Neuron (in vitro differentiated cells): ENCODE measurements at regions not wholly inside any gene's neighbourhood (a gene's known extent, or its start where the extent isn't known, plus 50 kb on each side); places are given as distances from the start of the nearest gene placed in this dataset.
A peak's percentile ranks its signal among the peaks of the same experiment; 100 is the strongest.

Source experiments
- H2AFZ ChIP-seq: one replicate; pipeline ENCODE4 v1.6.1; 2013; ENCODE audit warnings: low read depth, mild to moderate bottlenecking, inconsistent platforms, low read length, moderate library complexity
- H3K27me3 ChIP-seq: one replicate; pipeline ENCODE4 v1.6.1; 2013; ENCODE audit warnings: low read length; ENCODE audit not compliant: insufficient read depth
- H3K36me3 ChIP-seq: one replicate; pipeline ENCODE4 v1.6.1; 2013; ENCODE audit warnings: low read length; ENCODE audit not compliant: insufficient read depth
- H3K4me1 ChIP-seq: one replicate; pipeline ENCODE4 v1.6.1; 2013; ENCODE audit warnings: low read length; ENCODE audit not compliant: insufficient read depth
- H3K4me3 ChIP-seq: 2 replicates; pipeline ENCODE4 v1.5.1; 2013; ENCODE audit warnings: mild to moderate bottlenecking, low read length, moderate library complexity
- H3K9me3 ChIP-seq: one replicate; pipeline ENCODE4 v1.6.1; 2013; ENCODE audit warnings: low read length

DNA sequence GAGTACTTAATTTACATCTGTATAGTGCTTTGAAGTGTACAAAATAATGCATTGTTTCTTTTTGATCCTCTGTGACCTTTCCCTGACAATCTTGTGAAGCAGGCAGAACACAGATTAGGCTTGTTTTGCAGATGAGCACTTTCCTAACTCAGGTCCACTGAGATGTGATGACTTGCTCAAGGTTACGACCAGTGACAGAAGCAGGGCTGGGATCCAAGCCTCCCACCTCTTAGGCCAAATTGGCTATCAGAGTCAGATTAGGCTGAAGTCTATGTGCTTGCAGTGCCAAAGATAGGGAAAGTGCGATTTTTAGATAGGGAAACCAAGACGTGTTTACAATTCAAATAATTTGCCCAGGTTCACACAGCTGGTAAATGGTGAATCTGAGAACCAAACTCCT is 147.3 kb downstream of the OMA1 start:
- H3K4me1 ChIP-seq, result peaks cover 22% of the 10 kb centered on the region

DNA sequence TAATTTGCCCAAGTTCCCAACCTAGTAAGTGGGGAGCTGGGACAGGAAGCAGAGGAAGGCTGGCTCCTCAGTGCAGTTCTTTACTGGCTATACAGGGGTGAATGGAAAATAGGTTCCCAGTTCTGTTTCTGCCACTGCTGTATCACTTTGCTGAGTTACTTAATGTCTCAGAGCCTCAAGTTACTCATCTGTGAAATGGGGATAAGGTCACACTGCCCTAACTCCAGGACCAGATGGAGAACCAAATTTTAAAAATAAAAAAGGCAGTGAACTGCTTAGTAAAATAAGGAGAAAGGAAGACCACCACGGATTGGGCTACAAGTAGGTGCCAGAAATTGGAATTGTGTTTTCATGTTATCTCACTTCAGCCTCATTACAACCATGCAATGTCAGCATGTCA is 147.8 kb downstream of the OMA1 start:
- Histone ChIP-seq H3K4me3 (no peak overlapping the region), H3K9me3 (no peaks in the 10 kb centered on the region), H3K27me3 (no peaks in the 10 kb centered on the region), H3K36me3 (no peaks in the 10 kb centered on the region), H2AFZ (no peak overlapping the region), H3K4me1 (peaks cover 22% of the 10 kb centered on the region)

More for the DNA sequence above, 147.3 kb downstream of the OMA1 start:
- no peaks in the 10 kb centered on the region for H3K27me3 ChIP-seq
- H2AFZ ChIP-seq, result no peak overlapping the region
- no peaks in the 10 kb centered on the region for H3K9me3 ChIP-seq
- no peaks in the 10 kb centered on the region for H3K36me3 ChIP-seq
- no peak overlapping the region for H3K4me3 ChIP-seq

DNA sequence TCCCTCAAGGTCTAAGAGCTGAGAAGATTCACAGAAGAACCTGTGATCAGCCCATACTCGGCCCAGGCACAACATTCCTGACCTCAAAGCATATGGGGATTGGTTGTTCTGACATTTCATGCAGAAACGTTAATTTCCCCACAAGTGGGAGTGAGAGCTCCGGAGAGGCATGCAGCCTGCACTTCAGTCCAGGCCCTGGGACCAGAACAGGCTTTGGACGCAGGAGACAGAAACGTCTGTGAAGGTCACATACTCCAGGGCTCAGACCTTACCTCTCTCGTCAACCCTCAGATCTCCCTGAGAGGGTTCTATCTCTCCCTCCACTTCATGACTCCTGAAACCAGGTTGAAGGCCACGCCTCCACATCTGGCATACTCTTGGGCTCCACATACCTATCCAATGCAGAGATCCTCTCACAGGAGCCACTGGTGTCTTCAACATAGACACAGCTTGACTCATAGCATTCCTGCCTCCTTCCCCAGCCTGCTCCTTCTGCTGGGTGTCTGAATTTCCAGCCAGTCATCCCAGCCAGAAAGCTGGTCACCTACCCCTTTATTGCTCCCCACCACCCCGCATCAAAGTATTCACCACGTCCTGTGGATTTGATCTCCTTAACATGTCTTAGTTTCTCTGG is 149.2 kb downstream of the OMA1 start:
- no peaks in the 10 kb centered on the region for H3K36me3 ChIP-seq
- H3K9me3 ChIP-seq, result no peaks in the 10 kb centered on the region
- H3K4me3 ChIP-seq, result no peak overlapping the region
- H3K4me1 ChIP-seq, result peaks cover 25% of the 10 kb centered on the region
- H3K27me3 ChIP-seq, result no peaks in the 10 kb centered on the region
- no peak overlapping the region for H2AFZ ChIP-seq

DNA sequence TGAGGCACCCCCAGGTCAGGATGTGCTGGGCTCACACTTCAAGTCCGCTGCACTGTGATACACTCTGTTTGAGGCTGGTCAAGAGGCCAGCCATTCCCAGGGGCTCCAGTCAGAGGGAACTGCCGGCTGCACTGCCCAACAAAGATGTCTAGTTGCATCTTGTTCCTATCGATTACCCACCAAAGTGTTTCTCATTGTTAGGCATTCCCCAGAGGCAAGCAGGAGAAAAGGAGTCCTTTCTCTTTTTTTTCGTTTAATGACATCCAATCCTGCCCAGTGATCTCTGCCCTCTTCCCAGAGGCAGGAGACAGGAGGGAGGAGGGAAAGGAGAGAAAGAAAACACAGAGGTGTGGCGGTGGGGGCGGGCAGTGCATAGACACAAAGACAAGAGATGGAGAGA is 150.4 kb downstream of the OMA1 start:
- Histone ChIP-seq H3K36me3 (no peaks in the 10 kb centered on the region), H3K4me3 (peak overlapping the region; percentile 10), H3K9me3 (no peaks in the 10 kb centered on the region), H2AFZ (peak overlapping the region; percentile 58), H3K27me3 (no peaks in the 10 kb centered on the region), H3K4me1 (peaks cover 28% of the 10 kb centered on the region)

DNA sequence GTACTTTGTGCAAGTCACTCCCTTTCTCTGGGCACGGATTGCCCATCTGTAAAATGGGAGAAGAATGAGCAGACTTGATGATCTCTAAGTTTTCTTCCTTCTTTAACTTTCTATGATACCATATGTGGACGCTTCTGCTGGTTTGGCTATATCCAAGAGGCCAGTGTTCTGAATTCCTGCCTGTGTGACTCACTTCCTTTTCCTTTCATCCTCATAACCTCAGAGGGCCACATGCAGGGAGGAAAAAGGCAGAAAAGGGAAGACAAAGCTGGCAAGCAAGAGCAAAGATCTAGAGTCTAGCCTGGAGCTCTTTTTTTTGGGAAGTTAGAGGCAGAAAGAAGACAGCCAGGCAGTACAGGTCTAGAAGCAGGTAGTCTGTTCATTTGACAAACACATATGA is 151.2 kb downstream of the OMA1 start:
- H3K4me1 ChIP-seq, result peaks cover 28% of the 10 kb centered on the region
- no peak overlapping the region for H3K4me3 ChIP-seq
- no peaks in the 10 kb centered on the region for H3K9me3 ChIP-seq
- peak overlapping the region; percentile 58 for H2AFZ ChIP-seq
- H3K36me3 ChIP-seq, result no peaks in the 10 kb centered on the region
- no peaks in the 10 kb centered on the region for H3K27me3 ChIP-seq

DNA sequence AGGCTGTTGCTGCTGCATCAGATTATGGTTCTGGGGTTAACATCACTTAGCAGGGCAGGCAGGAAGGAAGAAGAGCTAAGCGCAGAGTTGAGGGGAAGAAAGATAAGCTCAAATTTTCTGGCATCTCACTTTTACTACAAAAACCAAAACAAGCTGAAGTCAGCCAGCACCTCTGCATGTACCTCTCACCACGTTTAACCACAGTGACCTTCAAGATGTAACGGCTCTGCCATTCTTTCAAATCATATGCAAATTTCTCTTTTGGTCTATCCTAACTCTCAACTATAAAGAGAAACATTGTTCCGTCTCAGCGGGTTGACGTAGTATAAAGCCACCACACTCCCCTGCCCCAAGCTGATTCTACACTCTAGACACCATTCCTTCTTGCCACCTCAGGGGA is 154.4 kb downstream of the OMA1 start:
- peaks cover 22% of the 10 kb centered on the region for H3K4me1 ChIP-seq
- H3K27me3 ChIP-seq, result no peaks in the 10 kb centered on the region
- no peak overlapping the region for H2AFZ ChIP-seq
- no peaks in the 10 kb centered on the region for H3K9me3 ChIP-seq
- no peak overlapping the region for H3K4me3 ChIP-seq
- H3K36me3 ChIP-seq, result no peaks in the 10 kb centered on the region

DNA sequence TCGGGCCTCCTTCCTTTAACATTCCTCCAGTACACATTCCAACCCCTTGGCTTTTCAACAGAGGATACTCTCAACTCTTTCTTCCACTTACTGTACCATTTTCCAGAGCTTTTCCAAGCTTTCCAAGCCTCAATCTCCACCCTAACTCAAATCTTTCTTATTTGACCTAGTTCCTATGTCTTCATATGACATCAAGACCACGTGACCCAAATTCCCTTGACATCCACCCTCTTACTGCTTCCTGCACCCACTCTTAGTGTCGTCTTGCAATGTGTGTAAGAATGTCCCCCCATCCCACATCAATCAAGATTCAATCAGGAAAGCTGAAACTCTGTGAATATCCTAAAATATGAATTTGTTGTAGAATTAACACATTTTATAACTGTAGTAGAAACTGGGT is 155.0 kb downstream of the OMA1 start:
- Histone ChIP-seq H3K4me1 (peaks cover 20% of the 10 kb centered on the region), H2AFZ (no peak overlapping the region), H3K27me3 (no peaks in the 10 kb centered on the region), H3K4me3 (no peak overlapping the region), H3K36me3 (no peaks in the 10 kb centered on the region), H3K9me3 (no peaks in the 10 kb centered on the region)

DNA sequence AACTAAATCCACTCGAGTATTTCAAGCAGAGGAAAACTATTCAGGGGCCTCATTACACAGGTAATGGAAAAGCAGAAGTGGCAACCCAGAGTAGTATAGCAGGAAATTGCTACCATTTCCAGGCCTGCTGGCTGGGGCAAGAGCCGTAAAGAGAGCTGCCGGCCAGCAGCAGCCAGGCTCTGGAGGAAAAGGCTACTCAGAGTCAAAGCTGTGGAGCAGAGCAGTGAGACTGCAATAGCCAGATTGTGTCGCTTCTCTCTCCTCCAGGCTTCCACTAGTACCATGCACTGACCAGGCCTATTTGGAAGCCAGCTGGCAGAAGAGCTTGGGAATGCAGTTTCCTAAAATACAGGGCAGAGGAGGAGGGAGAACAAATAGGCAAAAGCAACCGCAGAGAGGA is 155.5 kb downstream of the OMA1 start:
- Histone ChIP-seq H3K4me1 (peaks cover 16% of the 10 kb centered on the region), H3K4me3 (no peak overlapping the region), H3K9me3 (no peaks in the 10 kb centered on the region), H2AFZ (no peak overlapping the region), H3K36me3 (no peaks in the 10 kb centered on the region), H3K27me3 (no peaks in the 10 kb centered on the region)

DNA sequence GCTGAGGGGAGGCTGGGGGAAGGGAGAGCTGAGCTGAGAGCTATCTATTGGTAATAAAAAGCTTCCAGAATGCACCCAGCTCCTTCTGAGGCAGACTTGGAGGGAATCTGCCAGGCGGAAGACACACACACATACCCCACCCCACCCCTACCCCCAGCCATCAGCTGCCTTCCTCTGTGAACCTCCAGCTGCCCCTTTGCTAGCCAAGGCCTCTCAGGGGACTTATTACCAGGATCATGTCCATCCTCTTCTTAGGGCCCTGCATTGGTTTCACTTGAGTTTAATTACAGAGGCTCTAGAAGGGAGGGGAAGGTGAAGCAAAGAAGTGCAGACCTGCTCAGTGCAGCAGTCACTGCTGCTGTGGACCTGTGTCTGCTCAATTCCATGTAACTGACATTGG is 156.4 kb downstream of the OMA1 start:
- no peaks in the 10 kb centered on the region for H3K9me3 ChIP-seq
- H2AFZ ChIP-seq, result no peak overlapping the region
- peaks cover 6% of the 10 kb centered on the region for H3K4me1 ChIP-seq
- no peaks in the 10 kb centered on the region for H3K27me3 ChIP-seq
- no peak overlapping the region for H3K4me3 ChIP-seq
- H3K36me3 ChIP-seq, result no peaks in the 10 kb centered on the region

DNA sequence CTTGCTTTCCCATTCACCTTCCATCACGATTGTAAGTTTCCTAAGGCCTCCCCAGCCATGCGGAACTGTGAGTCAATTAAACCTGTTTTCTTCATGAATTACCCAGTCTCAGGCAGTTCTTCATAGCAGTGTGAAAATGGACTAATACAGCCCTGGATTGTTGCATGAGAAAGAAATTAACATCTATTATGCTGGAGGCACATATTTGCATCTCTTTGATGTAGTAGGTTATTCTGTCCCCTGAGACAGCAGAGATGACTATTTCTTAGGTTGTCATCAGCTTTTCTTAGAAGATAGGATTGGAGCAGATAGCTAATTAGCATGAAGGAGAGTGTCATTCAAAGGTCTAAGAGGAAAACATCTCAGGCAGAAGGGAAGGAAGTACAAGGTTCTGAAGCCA is 166.2 kb downstream of the OMA1 start:
- Histone ChIP-seq H3K27me3 (no peaks in the 10 kb centered on the region), H3K36me3 (no peaks in the 10 kb centered on the region), H3K4me1 (peaks cover 14% of the 10 kb centered on the region), H3K4me3 (no peak overlapping the region), H2AFZ (no peak overlapping the region), H3K9me3 (peaks cover 2% of the 10 kb centered on the region)

DNA sequence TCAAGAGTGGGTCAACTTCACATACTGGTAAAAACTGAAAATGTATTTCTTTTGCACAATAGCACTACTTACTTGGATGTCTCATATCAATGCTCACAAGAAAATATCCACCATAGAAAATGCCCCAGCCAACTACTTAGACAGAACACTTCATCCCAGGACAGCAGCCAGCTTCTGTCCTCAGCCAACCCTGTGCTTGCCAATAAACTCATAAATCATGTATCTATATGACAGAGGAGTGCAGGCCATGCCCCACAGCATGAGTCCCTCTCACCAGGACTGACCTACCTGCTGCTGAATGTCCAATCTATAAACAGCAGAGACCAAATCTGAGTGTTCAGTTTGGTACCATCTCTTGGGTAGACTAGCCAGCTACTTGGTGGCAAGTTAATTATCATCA is 179.3 kb downstream of the OMA1 start:
- Histone ChIP-seq H2AFZ (no peak overlapping the region), H3K27me3 (no peaks in the 10 kb centered on the region), H3K36me3 (no peaks in the 10 kb centered on the region), H3K9me3 (peaks cover 2% of the 10 kb centered on the region), H3K4me3 (no peak overlapping the region), H3K4me1 (peaks cover 11% of the 10 kb centered on the region)

DNA sequence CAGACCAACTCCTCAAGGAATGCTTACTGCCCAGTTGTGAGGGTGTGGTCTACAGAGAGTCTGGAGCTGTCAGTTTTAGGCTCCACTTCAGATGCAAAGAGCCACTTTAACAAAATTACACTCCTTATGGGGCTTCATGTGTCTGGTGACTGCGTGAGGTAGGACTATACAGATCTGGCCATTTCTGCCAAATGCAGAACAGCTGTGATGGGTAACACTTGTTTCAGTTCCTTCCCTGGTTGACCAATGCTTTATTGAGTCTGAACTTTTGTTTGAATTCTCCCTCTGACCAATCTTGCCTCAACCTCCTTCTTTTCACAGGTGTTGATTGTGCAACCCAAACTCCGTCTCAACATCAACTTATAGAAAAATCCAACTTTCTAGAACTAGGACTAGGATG is 181.2 kb downstream of the OMA1 start:
- no peaks in the 10 kb centered on the region for H3K36me3 ChIP-seq
- peaks cover 11% of the 10 kb centered on the region for H3K4me1 ChIP-seq
- H3K4me3 ChIP-seq, result no peak overlapping the region
- no peak overlapping the region for H2AFZ ChIP-seq
- H3K9me3 ChIP-seq, result no peaks in the 10 kb centered on the region
- H3K27me3 ChIP-seq, result no peaks in the 10 kb centered on the region

DNA sequence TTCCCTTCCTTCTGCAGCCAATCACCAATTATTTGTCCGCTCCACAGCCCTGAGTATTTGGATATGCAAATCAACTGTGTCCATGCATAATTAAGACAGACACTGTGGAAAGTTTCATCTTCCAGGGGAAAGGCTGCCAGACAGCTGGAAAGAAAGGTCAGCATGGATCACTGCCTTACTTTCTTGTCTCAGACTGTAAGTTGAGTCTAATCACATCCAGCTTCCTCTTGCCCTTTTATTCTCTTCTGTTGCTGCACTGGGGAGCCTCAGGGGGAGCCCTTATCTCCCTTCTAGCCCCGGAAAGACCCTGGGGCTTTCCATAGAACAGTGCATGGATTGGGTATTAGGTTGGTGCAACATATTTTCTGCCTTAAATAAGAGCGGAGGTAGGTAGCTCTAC is 182.9 kb downstream of the OMA1 start:
- H2AFZ ChIP-seq, result no peak overlapping the region
- no peaks in the 10 kb centered on the region for H3K9me3 ChIP-seq
- H3K27me3 ChIP-seq, result no peaks in the 10 kb centered on the region

DNA sequence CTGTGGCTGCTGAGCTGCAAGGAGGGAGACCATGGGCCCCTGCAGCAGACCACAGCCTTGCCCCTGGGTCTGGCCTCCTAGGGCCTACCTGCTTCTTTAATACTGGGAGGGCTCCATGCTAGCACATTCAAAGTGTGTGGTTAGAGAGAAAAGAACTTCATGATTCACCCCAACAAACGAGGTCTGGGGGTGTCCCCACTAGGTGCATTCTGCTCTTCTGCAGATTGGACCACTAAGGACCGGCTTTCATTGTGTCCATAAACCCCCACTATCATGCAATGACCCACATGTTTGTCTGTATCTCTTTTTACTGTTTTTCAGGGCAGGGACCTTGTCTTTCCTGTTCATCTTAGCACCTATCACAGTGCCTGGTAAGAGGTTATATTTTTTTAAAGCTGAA is 185.4 kb downstream of the OMA1 start:
- Histone ChIP-seq H3K36me3 (no peaks in the 10 kb centered on the region), H3K27me3 (no peaks in the 10 kb centered on the region), H2AFZ (no peak overlapping the region), H3K4me1 (peaks cover 11% of the 10 kb centered on the region), H3K4me3 (no peak overlapping the region), H3K9me3 (no peaks in the 10 kb centered on the region)

More for the DNA sequence above, 182.9 kb downstream of the OMA1 start:
- Histone ChIP-seq H3K4me1 (peaks cover 11% of the 10 kb centered on the region), H3K4me3 (no peak overlapping the region), H3K36me3 (no peaks in the 10 kb centered on the region)
